ENCODE measurements at regions not wholly inside any gene's neighbourhood (a gene's known extent, or its start where the extent isn't known, plus 50 kb on each side); places are given as distances from the start of the nearest gene placed in this dataset.

- no CpG with 5 or more reads among the region's 4 CpGs for WGBS, 2 donors (ENCODE audit: extremely low coverage in 2 of 2, insufficient read length in 2 of 2, insufficient replicate concordance in 1 of 2)
- Histone ChIP-seq H2BK15ac (ENCODE audit: low read length) (no peak overlapping the region), H3K18ac (ENCODE audit: low read length) (no peak overlapping the region), H3K14ac (ENCODE audit: low read length) (no peak overlapping the region), H3K79me1 (ENCODE audit: low read depth, low read length) (no peaks in the 10 kb centered on the region), H2BK120ac (ENCODE audit: low read depth, low read length) (no peak overlapping the region), H3K27ac (replicated peaks; ENCODE audit: low read length) (no peak overlapping the region), H4K8ac (ENCODE audit: low read depth, low read length) (no peak overlapping the region), H3K4ac (ENCODE audit: low read length) (no peak overlapping the region), H2AK5ac (ENCODE audit: low read depth, low read length) (no peak overlapping the region), H4K91ac (ENCODE audit: low read depth, low read length, poor library complexity) (no peak overlapping the region), H2BK5ac (ENCODE audit: low read length) (no peak overlapping the region), H3K27me3 (ENCODE audit: control insufficient read depth in 3 of 3, insufficient read depth in 3 of 3, low read depth in 1 of 3, low read length in 3 of 3) (no peaks in the 10 kb centered on the region), H3K36me3 (replicated peaks in 1 of 2; ENCODE audit: control insufficient read depth in 2 of 2, insufficient read depth in 2 of 2, low read length in 2 of 2) (no peaks in the 10 kb centered on the region), H2BK12ac (ENCODE audit: low read length) (no peak overlapping the region), H3K23ac (ENCODE audit: low read depth, low read length, poor library complexity) (no peak overlapping the region), H3K4me3 (ENCODE audit: low read length in 2 of 2) (no peak overlapping the region), H3K4me2 (ENCODE audit: insufficient read depth, low read length, poor library complexity, severe bottlenecking) (no peak overlapping the region), H3K4me1 (ENCODE audit: control insufficient read depth in 2 of 2, insufficient read depth in 1 of 2, low read depth in 1 of 2, low read length in 2 of 2) (no peaks in the 10 kb centered on the region), H3K9ac (ENCODE audit: low read depth, low read length, poor library complexity) (no peak overlapping the region), H3K9me3 (replicated peaks in 1 of 2; ENCODE audit: control insufficient read depth in 2 of 2, insufficient read depth in 1 of 2, low read depth in 1 of 2, low read length in 2 of 2) (no peaks in the 10 kb centered on the region), H2AFZ (ENCODE audit: low read length) (no peak overlapping the region)
- DNase-seq (ENCODE audit: low spot score) = no peak
Observed at GRCh38 chr21:40901691-40902090, 54.7 kb upstream of the DSCAM start.

DNA sequence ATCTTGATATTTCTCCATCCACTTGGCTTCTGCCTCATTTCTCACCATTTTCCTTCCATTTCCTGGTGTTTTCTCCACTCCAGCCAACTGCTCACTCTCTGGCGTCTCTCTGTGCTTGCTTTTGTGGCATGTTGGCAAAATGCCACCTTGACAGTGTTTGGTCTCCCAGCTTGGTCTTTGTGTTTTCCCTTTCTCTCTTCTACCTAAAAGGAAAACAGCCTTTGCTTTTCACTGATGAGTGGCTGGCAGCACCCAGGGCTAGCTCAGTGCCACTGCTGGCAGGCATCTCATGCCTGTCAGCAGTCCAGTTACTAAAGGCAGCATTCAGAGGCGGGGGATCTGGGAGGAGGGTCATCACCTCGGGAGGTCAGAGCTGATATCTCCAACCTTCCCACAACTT is 55.3 kb upstream of the DSCAM start:
- Histone ChIP-seq H3K23ac (ENCODE audit: low read depth, low read length, poor library complexity) (no peak overlapping the region), H3K36me3 (replicated peaks in 1 of 2; ENCODE audit: control insufficient read depth in 2 of 2, insufficient read depth in 2 of 2, low read length in 2 of 2) (no peaks in the 10 kb centered on the region), H4K91ac (ENCODE audit: low read depth, low read length, poor library complexity) (no peak overlapping the region), H3K79me1 (ENCODE audit: low read depth, low read length) (no peaks in the 10 kb centered on the region), H3K27me3 (ENCODE audit: control insufficient read depth in 3 of 3, insufficient read depth in 3 of 3, low read depth in 1 of 3, low read length in 3 of 3) (no peaks in the 10 kb centered on the region), H2AFZ (ENCODE audit: low read length) (no peak overlapping the region), H3K4me3 (ENCODE audit: low read length in 2 of 2) (no peak overlapping the region), H2AK5ac (ENCODE audit: low read depth, low read length) (no peak overlapping the region), H3K4me2 (ENCODE audit: insufficient read depth, low read length, poor library complexity, severe bottlenecking) (no peak overlapping the region), H2BK5ac (ENCODE audit: low read length) (no peak overlapping the region), H2BK12ac (ENCODE audit: low read length) (no peak overlapping the region), H3K4me1 (ENCODE audit: control insufficient read depth in 2 of 2, insufficient read depth in 1 of 2, low read depth in 1 of 2, low read length in 2 of 2) (no peaks in the 10 kb centered on the region), H4K8ac (ENCODE audit: low read depth, low read length) (no peak overlapping the region), H3K14ac (ENCODE audit: low read length) (no peak overlapping the region), H2BK15ac (ENCODE audit: low read length) (no peak overlapping the region), H3K27ac (replicated peaks; ENCODE audit: low read length) (no peak overlapping the region), H3K9ac (ENCODE audit: low read depth, low read length, poor library complexity) (no peak overlapping the region), H2BK120ac (ENCODE audit: low read depth, low read length) (no peak overlapping the region), H3K9me3 (replicated peaks in 1 of 2; ENCODE audit: control insufficient read depth in 2 of 2, insufficient read depth in 1 of 2, low read depth in 1 of 2, low read length in 2 of 2) (no peaks in the 10 kb centered on the region), H3K18ac (ENCODE audit: low read length) (no peak overlapping the region), H3K4ac (ENCODE audit: low read length) (no peak overlapping the region)
- no peak for DNase-seq (ENCODE audit: low spot score)
- WGBS, 2 donors (ENCODE audit: extremely low coverage in 2 of 2, insufficient read length in 2 of 2, insufficient replicate concordance in 1 of 2) = no CpG with 5 or more reads among the region's 3 CpGs

GRCh38 chr21:40902993-40903392 is 56.0 kb upstream of the DSCAM start:
- no peak for DNase-seq (ENCODE audit: low spot score)
- Histone ChIP-seq H4K91ac (ENCODE audit: low read depth, low read length, poor library complexity) (no peak overlapping the region), H2AK5ac (ENCODE audit: low read depth, low read length) (no peak overlapping the region), H4K8ac (ENCODE audit: low read depth, low read length) (no peak overlapping the region), H3K9ac (ENCODE audit: low read depth, low read length, poor library complexity) (no peak overlapping the region), H3K27ac (replicated peaks; ENCODE audit: low read length) (no peak overlapping the region), H3K79me1 (ENCODE audit: low read depth, low read length) (no peaks in the 10 kb centered on the region), H3K4me3 (ENCODE audit: low read length in 2 of 2) (no peak overlapping the region), H3K18ac (ENCODE audit: low read length) (no peak overlapping the region), H3K4me2 (ENCODE audit: insufficient read depth, low read length, poor library complexity, severe bottlenecking) (no peak overlapping the region), H2BK12ac (ENCODE audit: low read length) (no peak overlapping the region), H2BK120ac (ENCODE audit: low read depth, low read length) (no peak overlapping the region), H3K14ac (ENCODE audit: low read length) (no peak overlapping the region), H3K36me3 (replicated peaks in 1 of 2; ENCODE audit: control insufficient read depth in 2 of 2, insufficient read depth in 2 of 2, low read length in 2 of 2) (no peaks in the 10 kb centered on the region), H3K4me1 (ENCODE audit: control insufficient read depth in 2 of 2, insufficient read depth in 1 of 2, low read depth in 1 of 2, low read length in 2 of 2) (no peaks in the 10 kb centered on the region), H3K4ac (ENCODE audit: low read length) (no peak overlapping the region), H2AFZ (ENCODE audit: low read length) (no peak overlapping the region), H2BK5ac (ENCODE audit: low read length) (no peak overlapping the region), H3K9me3 (replicated peaks in 1 of 2; ENCODE audit: control insufficient read depth in 2 of 2, insufficient read depth in 1 of 2, low read depth in 1 of 2, low read length in 2 of 2) (no peaks in the 10 kb centered on the region), H3K27me3 (ENCODE audit: control insufficient read depth in 3 of 3, insufficient read depth in 3 of 3, low read depth in 1 of 3, low read length in 3 of 3) (no peaks in the 10 kb centered on the region), H2BK15ac (ENCODE audit: low read length) (no peak overlapping the region), H3K23ac (ENCODE audit: low read depth, low read length, poor library complexity) (no peak overlapping the region)
- no CpG with 5 or more reads among the region's 3 CpGs for WGBS, 2 donors (ENCODE audit: extremely low coverage in 2 of 2, insufficient read length in 2 of 2, insufficient replicate concordance in 1 of 2)

DNA sequence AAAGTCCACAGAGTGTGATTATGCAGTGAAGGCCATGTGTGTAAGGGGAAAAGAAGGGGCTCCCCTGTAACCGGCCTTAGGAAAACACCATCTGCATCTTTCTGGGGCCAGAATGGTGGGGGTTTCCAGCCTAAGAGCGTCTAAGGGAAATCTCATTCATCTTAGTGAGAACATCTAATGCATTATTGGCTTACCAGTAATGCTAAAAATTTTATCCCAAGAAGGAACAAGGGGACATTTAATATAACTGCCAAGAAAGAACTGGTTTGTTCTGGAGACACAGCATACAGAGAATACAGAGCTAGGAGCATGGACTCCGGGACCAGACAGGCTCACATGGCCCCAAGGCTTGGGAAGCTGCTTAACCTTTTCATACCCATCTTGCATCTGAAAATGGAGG is 58.3 kb upstream of the DSCAM start:
- no peak overlapping the region for H2BK120ac ChIP-seq (ENCODE audit: low read depth, low read length)
- H3K23ac ChIP-seq (ENCODE audit: low read depth, low read length, poor library complexity) = no peak overlapping the region
- no peaks in the 10 kb centered on the region for H3K9me3 ChIP-seq (replicated peaks in 1 of 2; ENCODE audit: control insufficient read depth in 2 of 2, insufficient read depth in 1 of 2, low read depth in 1 of 2, low read length in 2 of 2)
- H3K4me2 ChIP-seq (ENCODE audit: insufficient read depth, low read length, poor library complexity, severe bottlenecking) = no peak overlapping the region
- H3K4ac ChIP-seq (ENCODE audit: low read length) = no peak overlapping the region
- no peak overlapping the region for H3K14ac ChIP-seq (ENCODE audit: low read length)
- DNase-seq (ENCODE audit: low spot score) = no peak
- H3K27ac ChIP-seq (replicated peaks; ENCODE audit: low read length) = no peak overlapping the region
- no peak overlapping the region for H2AK5ac ChIP-seq (ENCODE audit: low read depth, low read length)
- no peaks in the 10 kb centered on the region for H3K79me1 ChIP-seq (ENCODE audit: low read depth, low read length)
- H3K4me1 ChIP-seq (ENCODE audit: control insufficient read depth in 2 of 2, insufficient read depth in 1 of 2, low read depth in 1 of 2, low read length in 2 of 2) = no peaks in the 10 kb centered on the region
- no peaks in the 10 kb centered on the region for H3K36me3 ChIP-seq (replicated peaks in 1 of 2; ENCODE audit: control insufficient read depth in 2 of 2, insufficient read depth in 2 of 2, low read length in 2 of 2)
- no peak overlapping the region for H3K9ac ChIP-seq (ENCODE audit: low read depth, low read length, poor library complexity)
- no peak overlapping the region for H4K91ac ChIP-seq (ENCODE audit: low read depth, low read length, poor library complexity)
- no peaks in the 10 kb centered on the region for H3K27me3 ChIP-seq (ENCODE audit: control insufficient read depth in 3 of 3, insufficient read depth in 3 of 3, low read depth in 1 of 3, low read length in 3 of 3)
- no peak overlapping the region for H3K4me3 ChIP-seq (ENCODE audit: low read length in 2 of 2)
- H2BK5ac ChIP-seq (ENCODE audit: low read length) = no peak overlapping the region
- H4K8ac ChIP-seq (ENCODE audit: low read depth, low read length) = no peak overlapping the region
- no peak overlapping the region for H2BK15ac ChIP-seq (ENCODE audit: low read length)
- no peak overlapping the region for H2AFZ ChIP-seq (ENCODE audit: low read length)
- no peak overlapping the region for H3K18ac ChIP-seq (ENCODE audit: low read length)
- no peak overlapping the region for H2BK12ac ChIP-seq (ENCODE audit: low read length)
- no CpG with 5 or more reads among the region's 3 CpGs for WGBS, 2 donors (ENCODE audit: extremely low coverage in 2 of 2, insufficient read length in 2 of 2, insufficient replicate concordance in 1 of 2)
